ENCODE measurements at regions not wholly inside any gene's neighbourhood (a gene's known extent, or its start where the extent isn't known, plus 50 kb on each side); places are given as distances from the start of the nearest gene placed in this dataset.

- no peak for DNase-seq
These were observed 65.7 kb upstream of the KCNN2 start for GRCh38 chr5:114296191-114296590.

GRCh38 chr5:114297915-114298314, 64.0 kb upstream of the KCNN2 start:
- no peak for DNase-seq

DNA sequence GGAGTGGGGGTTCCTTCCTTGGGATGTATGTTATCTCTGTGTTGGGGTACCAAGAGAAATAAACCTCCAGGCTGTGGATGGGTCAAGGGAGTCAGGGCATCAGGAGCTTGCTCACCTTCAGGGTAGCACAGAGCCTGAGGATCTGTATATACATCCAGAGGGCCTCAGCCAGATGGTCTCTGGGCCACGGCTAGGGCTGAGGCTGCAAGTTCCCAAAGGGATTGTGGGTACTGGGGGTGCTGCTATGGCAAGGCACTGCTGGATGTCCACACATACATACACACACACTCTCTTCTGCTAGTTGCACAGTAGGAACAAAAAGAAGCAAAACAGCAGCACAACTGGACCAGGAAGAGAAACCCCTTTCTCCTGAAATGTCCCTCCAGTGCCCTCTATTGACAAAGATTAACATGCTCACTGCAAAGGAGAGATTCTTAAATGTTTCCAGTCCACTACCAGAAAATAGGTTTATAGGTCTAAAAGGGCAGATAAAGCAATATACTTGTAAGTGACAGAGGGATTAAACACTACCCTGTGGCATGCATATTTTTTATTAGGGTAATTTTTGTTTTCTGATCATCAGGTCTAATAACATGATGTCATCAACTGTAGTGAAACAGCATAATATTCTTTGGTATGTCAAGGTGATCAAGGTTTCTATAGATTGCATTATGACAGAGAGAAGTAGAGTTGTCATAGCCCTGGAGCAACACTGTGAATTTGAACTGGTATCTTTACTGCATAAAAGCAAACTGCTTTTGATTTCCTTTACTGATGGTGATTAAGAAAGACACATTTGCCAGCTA, 56.3 kb upstream of the KCNN2 start:
- DNase-seq = no peak

DNA sequence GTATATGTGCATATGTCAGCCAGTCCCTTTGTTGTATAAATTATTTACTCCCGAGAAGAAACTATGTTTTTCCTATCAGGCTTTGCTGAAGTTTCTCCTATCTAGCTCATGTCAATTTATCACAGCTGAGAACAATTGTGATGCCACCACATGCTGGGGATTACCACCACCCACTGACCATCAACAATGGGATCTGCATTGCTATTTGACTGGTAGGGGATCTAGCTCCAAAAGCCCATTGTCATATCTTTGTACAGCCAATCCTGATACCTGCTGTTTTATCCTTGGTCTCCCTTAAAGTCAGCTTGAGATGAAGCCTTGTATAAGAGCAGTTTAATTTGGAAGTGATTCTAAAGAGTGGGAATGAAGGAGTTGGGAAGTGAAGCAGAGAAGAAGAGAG, 53.9 kb upstream of the KCNN2 start:
- DNase-seq = no peak

GRCh38 chr5:114308508-114308907, 53.4 kb upstream of the KCNN2 start:
- DNase-seq = no peak

GRCh38 chr5:114310666-114311065, 51.2 kb upstream of the KCNN2 start:
- DNase-seq = no peak

DNA sequence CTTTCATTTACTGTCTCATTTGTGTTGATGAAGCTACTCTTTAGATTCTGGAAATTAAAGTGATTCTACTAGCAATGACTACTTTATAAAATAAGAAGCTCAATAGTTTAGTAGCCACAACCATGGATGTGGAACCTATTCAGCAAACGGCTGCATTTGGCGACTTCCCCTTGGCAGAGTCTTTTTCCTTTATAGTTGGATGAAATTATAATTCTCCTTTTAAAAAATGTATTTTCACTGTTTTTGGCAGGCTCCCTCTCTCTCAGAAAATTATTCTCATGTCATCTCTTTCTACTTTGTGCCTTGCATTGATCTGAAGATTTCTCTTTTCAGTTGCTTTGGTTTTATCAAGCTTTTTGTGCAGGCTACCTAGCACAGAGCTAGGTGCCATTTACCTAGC, 50.6 kb upstream of the KCNN2 start:
- no peak for DNase-seq

DNA sequence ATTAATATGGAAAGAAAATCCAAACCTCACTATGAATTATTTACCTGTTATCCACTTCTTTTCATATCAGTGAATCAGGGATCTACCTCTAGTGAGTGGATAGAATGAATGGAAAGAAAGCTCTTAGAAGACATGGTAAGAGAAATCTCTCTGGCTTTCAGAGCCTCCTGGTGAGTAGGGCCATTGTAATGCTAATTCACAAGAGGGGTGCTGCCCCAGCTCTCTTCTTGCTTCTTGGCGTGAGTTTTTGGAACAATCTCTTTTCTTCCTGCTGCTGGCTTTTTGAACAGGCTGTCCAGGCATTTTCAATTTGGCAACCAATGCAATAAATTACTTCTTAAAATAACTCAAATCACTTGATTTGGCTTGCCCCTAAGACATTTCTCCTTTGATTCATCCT, 49.9 kb upstream of the KCNN2 start:
- no peak for DNase-seq

Measured in NCI-H2107 (cell line).